Fibroblast of skin of left quadriceps (primary cell): ENCODE measurements at regions not wholly inside any gene's neighbourhood (a gene's known extent, or its start where the extent isn't known, plus 50 kb on each side); places are given as distances from the start of the nearest gene placed in this dataset.

Source experiments
- DNase-seq, 2 experiments: peaks; one replicate each; pipeline ENCODE4 v3.0.0-alpha.2; 2013; ENCODE audit warnings: low read depth in 2 of 2

- DNase-seq = no peak
These were observed 462.3 kb upstream of the JARID2 start for GRCh38 chr6:14783594-14783993.

GRCh38 chr6:14784596-14785492, 461.0 kb upstream of the JARID2 start:
- no peak for DNase-seq

GRCh38 chr6:14785493-14785790, 460.4 kb upstream of the JARID2 start:
- no peak for DNase-seq

GRCh38 chr6:14786008-14786407, 459.9 kb upstream of the JARID2 start:
- DNase-seq = no peak

GRCh38 chr6:14786455-14786854, 459.4 kb upstream of the JARID2 start:
- no peak for DNase-seq

- DNase-seq = no peak
These were observed 458.6 kb upstream of the JARID2 start for GRCh38 chr6:14787250-14787649.

GRCh38 chr6:14787677-14788076, 458.2 kb upstream of the JARID2 start:
- DNase-seq = no peak

GRCh38 chr6:14789996-14790395, 455.9 kb upstream of the JARID2 start:
- DNase-seq = no peak

GRCh38 chr6:14790976-14791375, 454.9 kb upstream of the JARID2 start:
- no peak for DNase-seq

- DNase-seq = peak; percentile 75 to 82
These were observed 454.3 kb upstream of the JARID2 start for GRCh38 chr6:14791526-14791925.

GRCh38 chr6:14792118-14792955, 453.5 kb upstream of the JARID2 start:
- DNase-seq = peak; percentile 93

- no peak for DNase-seq
These were observed 450.4 kb upstream of the JARID2 start for GRCh38 chr6:14795451-14795850.

GRCh38 chr6:14796974-14797762, 448.7 kb upstream of the JARID2 start:
- DNase-seq = peak; percentile 51

GRCh38 chr6:14797875-14798593, 447.8 kb upstream of the JARID2 start:
- no peak for DNase-seq

GRCh38 chr6:14798594-14798982, 447.3 kb upstream of the JARID2 start:
- DNase-seq = no peak

- no peak for DNase-seq
These were observed 446.8 kb upstream of the JARID2 start for GRCh38 chr6:14798996-14799588.

GRCh38 chr6:14799928-14800327, 445.9 kb upstream of the JARID2 start:
- no peak for DNase-seq

- no peak for DNase-seq
These were observed 443.2 kb upstream of the JARID2 start for GRCh38 chr6:14802514-14803160.

- no peak for DNase-seq
These were observed 441.7 kb upstream of the JARID2 start for GRCh38 chr6:14804001-14804784.

GRCh38 chr6:14804785-14805210, 441.1 kb upstream of the JARID2 start:
- DNase-seq = peak; percentile 87 to 90
